HG02678 (cell line): ENCODE measurements at regions not wholly inside any gene's neighbourhood (a gene's known extent, or its start where the extent isn't known, plus 50 kb on each side); places are given as distances from the start of the nearest gene placed in this dataset.
"Not testable (repeated sequence)": the region's sequence is repeated elsewhere in the genome, so short reads cannot be mapped to it uniquely, and the experiment has no call there.

Experiments
- ATAC-seq: cut with Tn5 transposase; IDR thresholded peaks from one replicate; pipeline ENCODE4 v1.9.1; 2021; ENCODE audit warnings: mild to moderate bottlenecking, moderate library complexity; ENCODE audit not compliant: unreplicated experiment

GRCh38 chr3:39739658-39740057 lies 69.8 kb upstream of the MYRIP start:
- ATAC-seq: not testable (repeated sequence)

DNA sequence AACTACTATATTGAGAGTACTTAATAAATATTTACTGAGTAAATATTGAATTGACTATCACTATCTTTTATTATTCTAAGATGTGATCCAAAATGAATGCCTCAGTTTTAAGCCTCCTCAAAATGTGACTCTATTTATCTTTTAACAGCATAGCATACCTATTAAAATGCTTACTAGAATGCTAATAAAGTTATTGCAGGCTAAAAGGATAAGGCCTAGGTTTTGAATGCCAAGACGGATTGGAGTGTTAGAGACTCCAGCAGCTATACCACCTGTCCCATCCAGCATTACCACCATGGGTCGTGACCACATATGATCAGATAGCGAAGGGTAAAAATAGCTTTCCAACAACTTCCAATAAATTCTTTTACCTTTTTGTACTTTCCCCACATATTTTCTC lies 64.7 kb upstream of the MYRIP start:
- no peak for ATAC-seq

GRCh38 chr3:39748002-39748401 lies 61.4 kb upstream of the MYRIP start:
- no peak for ATAC-seq

- ATAC-seq: no peak
Measured at GRCh38 chr3:39748763-39749162, 60.6 kb upstream of the MYRIP start.

DNA sequence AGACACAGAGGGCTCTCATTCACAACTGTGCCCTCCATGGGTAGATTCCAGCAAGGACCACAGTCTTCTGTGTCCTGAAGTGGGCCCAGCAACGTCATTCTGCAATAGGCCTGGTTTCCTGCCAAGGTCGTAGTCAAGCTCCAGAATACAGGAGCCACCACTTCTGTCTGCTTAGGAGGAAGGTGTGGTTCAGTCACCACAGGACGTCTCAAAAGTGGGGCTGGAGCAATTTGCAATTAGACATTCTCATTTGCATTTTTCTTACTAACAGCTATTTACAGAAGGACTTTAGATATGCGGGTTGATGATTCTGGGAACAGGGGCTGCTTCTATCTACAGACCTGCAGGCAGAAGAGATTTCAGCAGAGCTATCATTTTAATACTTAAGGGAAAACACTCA lies 58.7 kb upstream of the MYRIP start:
- ATAC-seq: peak; percentile 34

- no peak for ATAC-seq
Measured at GRCh38 chr3:39751286-39751685, 58.1 kb upstream of the MYRIP start.

DNA sequence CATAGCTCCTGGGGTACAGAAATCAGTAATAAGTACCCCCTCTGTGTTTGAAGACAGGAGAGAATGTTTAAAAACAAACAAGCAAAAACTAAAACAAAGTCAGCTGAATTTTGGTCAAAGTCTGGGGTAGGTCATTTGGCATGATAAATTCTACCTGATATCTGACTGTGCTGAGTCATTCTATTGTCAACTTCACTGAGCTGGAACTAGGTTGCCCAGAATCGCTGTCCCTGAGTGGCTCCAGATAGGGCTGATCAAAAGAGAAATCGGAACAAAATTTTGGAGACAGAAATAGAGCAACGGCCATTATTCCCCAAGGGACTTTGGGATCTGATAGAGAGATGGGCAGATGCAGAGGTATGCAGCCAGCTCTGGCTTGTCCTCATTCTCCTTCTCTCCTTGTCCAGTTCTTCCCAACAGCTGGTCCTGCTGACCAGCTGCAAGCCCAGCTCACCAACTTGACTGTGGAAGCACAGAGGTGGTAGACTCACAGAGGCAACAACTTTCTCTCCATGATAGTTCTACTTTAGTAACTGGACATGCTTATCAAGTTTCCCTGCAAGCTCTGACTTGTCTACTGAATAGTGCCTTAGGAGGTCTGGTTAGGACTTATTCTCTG lies 57.3 kb upstream of the MYRIP start:
- no peak for ATAC-seq

DNA sequence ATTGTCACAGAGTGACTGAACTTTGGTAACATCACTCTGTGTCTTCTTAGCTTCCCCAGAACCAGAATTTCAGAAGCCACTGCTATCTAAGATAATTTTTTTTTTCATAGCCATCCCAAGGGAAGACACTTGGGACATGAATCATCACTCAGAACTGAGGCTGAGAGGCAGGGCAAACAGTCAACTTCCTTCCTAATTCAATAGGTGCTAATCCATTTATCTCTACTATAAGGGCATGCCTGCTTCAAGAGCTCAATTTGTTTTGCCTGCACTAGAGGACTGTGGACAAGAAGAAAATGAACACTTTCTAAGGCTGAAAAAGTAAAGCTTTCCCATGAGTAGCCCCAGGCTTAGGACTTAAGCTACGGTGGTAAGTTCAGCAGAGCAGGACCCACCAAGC lies 56.7 kb upstream of the MYRIP start:
- ATAC-seq: no peak

- ATAC-seq: no peak
Measured at GRCh38 chr3:39753391-39753790, 56.0 kb upstream of the MYRIP start.

- peak; percentile 77 for ATAC-seq
Measured at GRCh38 chr3:39754549-39754948, 54.9 kb upstream of the MYRIP start.

DNA sequence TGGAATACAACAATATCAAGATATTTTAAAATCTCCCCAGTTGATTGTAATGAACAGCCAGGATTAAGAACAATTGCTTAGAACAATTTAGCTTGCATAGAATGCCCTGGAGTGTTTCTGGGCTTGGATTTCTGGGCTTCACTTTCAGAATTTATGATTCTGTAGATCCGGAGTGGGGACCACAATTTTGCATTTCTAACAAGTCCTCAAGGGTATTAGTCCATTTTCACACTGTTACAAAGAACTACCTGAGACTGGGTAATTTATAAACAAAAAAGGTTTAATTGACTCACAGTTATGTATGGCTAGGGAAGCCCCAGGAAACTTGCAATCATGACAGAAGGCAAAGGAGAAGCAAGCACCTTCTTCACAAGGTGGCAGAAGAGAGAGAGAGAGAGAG lies 54.3 kb upstream of the MYRIP start:
- peak; percentile 32 for ATAC-seq

DNA sequence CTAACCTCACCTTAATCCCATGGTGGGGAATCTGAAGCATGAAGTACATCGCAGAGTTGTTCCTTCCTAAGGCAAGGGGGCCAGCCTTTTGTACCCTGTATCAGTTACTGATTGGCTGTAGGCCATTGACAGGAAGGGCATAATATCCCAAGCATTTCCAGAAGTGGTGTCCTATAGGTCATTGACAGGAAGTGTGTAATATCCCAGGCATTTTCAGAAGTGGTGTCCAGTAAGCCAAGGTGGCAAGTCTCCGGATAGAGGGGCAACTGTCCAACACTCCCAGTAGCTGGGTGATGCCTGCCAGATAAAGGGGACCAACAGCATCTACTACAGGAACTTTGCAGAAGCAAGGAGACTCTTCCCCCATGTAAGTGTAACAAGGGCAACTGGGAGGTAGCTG lies 52.1 kb upstream of the MYRIP start:
- ATAC-seq: no peak
